Heart right ventricle (tissue), 16 donors: ENCODE measurements at regions not wholly inside any gene's neighbourhood (a gene's known extent, or its start where the extent isn't known, plus 50 kb on each side); places are given as distances from the start of the nearest gene placed in this dataset.

ENCODE experiments used
- ATAC-seq, 8 donors: fragments of 200-7000 bp; cut with Tn5 transposase; one replicate each; pipeline ENCODE4 v1.9.1; 2020; ENCODE audit warnings: mild to moderate bottlenecking in 8 of 8, moderate library complexity in 8 of 8, moderate number of reproducible peaks in 1 of 8
- DNase-seq, 2 donors: peaks; one replicate each; pipeline ENCODE4 v3.0.0-alpha.2; 2020
- H3K27ac ChIP-seq, 10 donors: fragments of 200-600 bp; sonication (generic) in 2 of 10; one replicate each; pipeline versions ENCODE4 v1.5.0 to v1.8.0; 2020 to 2022; ENCODE audit warnings: mild to moderate bottlenecking in 3 of 10
- H3K27me3 ChIP-seq, 7 donors: fragments of 200-600 bp; one replicate each; pipeline ENCODE4 v1.8.0; 2021 to 2022; ENCODE audit warnings: mild to moderate bottlenecking in 2 of 7
- H3K36me3 ChIP-seq, 9 donors: fragments of 200-600 bp; sonication (generic) in 1 of 9; one replicate each; pipeline versions ENCODE4 v1.5.0 to v1.8.0; 2020 to 2022; ENCODE audit warnings: mild to moderate bottlenecking in 2 of 9
- H3K4me1 ChIP-seq, 9 donors: fragments of 200-600 bp; sonication (generic) in 1 of 9; one replicate each; pipeline versions ENCODE4 v1.5.0 to v1.8.0; 2020 to 2022; ENCODE audit warnings: mild to moderate bottlenecking in 4 of 9
- H3K4me3 ChIP-seq, 10 donors: fragments of 200-600 bp; sonication (generic) in 2 of 10; one replicate each; pipeline versions ENCODE4 v1.5.0 to v1.8.0; 2020 to 2022; ENCODE audit warnings: mild to moderate bottlenecking in 7 of 10, moderate library complexity in 2 of 10
- H3K9me3 ChIP-seq, 11 donors: fragments of 200-600 bp in 10 of 11; sonication (generic) in 2 of 11; one replicate each; pipeline versions ENCODE4 v1.5.0 to v1.8.0; 2013 to 2022; ENCODE audit warnings: mild to moderate bottlenecking in 2 of 11, control low read depth in 1 of 11, moderate library complexity in 1 of 11
- WGBS, 2 donors: extraction: QIAGEN DNeasy Blood & Tissue Kit; methylation state at CpG; one replicate each; pipeline ENCODE4 v1.1.7; 2013; ENCODE audit warnings: inconsistent platforms in 1 of 2; 5-methylcytosine and 5-hydroxymethylcytosine counted together
- intact Hi-C, 10 donors: fragments of 100-400 bp; cut with DNase I; formaldehyde crosslinking; loops; one replicate each; pipeline versions ENCODE4 v1.11.1 to v1.14.2; 2022
- TF ChIP-seq, protein P1 (sequence below), 9 donors: fragments of 200-600 bp; sonication (generic) in 2 of 9; IDR thresholded peaks; one replicate each; pipeline versions ENCODE4 v1.5.0 to v1.8.0; 2021 to 2022; ENCODE audit warnings: antibody characterized with exemption in 9 of 9, mild to moderate bottlenecking in 5 of 9, moderate library complexity in 1 of 9
- donor health status: Arrhythmogenic right ventricular cardiomyopathy.
- donor health status: ischemic (EF 13 %, LVEDD 7.1; RV severe dilation, severe dysfunction).
- donor health status: healthy with polysubstance abuse.
- donor health status: DM: no; HTN: yes; CAD: no.
- donor health status: DM: no; HTN: no; CAD: no.
- donor health status: ischemic (EF 25% LVEDD 6.9; RV normal size, moderate dysfunction).
- donor health status: ischemic (EF 25% LVEDD 5.7; RV mildly dilated, moderate dysfunction).
- donor health status: healthy.
- donor health status: DM: yes; HTN: yes; CAD: no.
- donor health status: Ischemic cardiomyopathy.
- donor health status: ischemic (EF 35%, LVEDD 5.7; RV mildly dilated, moderate dysfunction).
- donor health status: nonischemic (EF 11% LVEDD 7.7; RV severe dilation, severe dysfunction).
- donor health status: DM: yes; HTN: yes; CAD: no.
- donor health status: PGD.
- donor health status: ischemic (EF 29% LVEDD 5.4; RV normal size, mild dysfunction).
- donor health status: nonischemic (EF 23%, LVEDD 6.1; RV moderate dilation, normal function).

DNA sequence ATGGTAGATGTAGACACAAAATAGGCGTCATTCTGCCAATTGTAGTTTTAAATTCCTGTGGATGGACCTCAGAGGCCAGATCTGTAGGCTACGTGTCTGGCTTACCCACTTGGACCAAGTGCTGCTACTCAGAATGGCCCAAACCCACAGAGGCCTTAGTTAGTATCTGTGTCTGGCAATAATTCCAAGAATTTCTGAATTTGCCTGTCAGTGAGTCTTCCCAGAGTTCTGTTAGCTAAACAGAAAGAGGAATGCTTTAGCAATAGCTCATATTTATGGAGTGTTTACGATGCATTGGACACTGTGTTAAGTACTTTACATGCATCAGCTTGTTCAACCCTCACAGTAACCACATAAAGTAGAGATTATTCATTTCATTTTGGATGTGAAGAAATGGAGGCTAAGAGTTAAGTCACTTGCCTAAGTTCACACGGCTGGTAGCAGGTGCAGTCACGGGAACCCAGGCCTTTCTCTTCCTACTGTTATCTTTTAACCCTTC, 231.8 kb downstream of the PTEN start:
- no peak overlapping the region for H3K4me3 ChIP-seq
- intact Hi-C loops, result loop anchor here in 1 of 10 donors (5.0 kb wide), 1 partner anchor 88 kb away; no protein-coding TSS in a partner anchor
- TF ChIP-seq, protein P1, sequence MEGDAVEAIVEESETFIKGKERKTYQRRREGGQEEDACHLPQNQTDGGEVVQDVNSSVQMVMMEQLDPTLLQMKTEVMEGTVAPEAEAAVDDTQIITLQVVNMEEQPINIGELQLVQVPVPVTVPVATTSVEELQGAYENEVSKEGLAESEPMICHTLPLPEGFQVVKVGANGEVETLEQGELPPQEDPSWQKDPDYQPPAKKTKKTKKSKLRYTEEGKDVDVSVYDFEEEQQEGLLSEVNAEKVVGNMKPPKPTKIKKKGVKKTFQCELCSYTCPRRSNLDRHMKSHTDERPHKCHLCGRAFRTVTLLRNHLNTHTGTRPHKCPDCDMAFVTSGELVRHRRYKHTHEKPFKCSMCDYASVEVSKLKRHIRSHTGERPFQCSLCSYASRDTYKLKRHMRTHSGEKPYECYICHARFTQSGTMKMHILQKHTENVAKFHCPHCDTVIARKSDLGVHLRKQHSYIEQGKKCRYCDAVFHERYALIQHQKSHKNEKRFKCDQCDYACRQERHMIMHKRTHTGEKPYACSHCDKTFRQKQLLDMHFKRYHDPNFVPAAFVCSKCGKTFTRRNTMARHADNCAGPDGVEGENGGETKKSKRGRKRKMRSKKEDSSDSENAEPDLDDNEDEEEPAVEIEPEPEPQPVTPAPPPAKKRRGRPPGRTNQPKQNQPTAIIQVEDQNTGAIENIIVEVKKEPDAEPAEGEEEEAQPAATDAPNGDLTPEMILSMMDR (IDR thresholded peaks at IDR 0.05), result no peak
- no peaks in the 10 kb centered on the region for H3K27me3 ChIP-seq
- H3K27ac ChIP-seq, result no peak overlapping the region
- DNase-seq (no peak), ATAC-seq (no peak)
- H3K9me3 ChIP-seq, result no peaks in the 10 kb centered on the region
- H3K36me3 ChIP-seq, result no peaks in the 10 kb centered on the region
- 62 to 71% methylated on average over 5 of the region's 5 CpGs for WGBS, 2 donors
- peaks cover 0 to 38% (median 10%) of the 10 kb centered on the region in 9 donors for H3K4me1 ChIP-seq

- TF ChIP-seq, protein P1 (IDR thresholded peaks at IDR 0.05), result no peak
These were observed 232.5 kb downstream of the PTEN start for GRCh38 chr10:88095778-88096431.

GRCh38 chr10:88097092-88097516, 233.7 kb downstream of the PTEN start:
- Histone ChIP-seq H3K9me3 (no peaks in the 10 kb centered on the region), H3K36me3 (no peaks in the 10 kb centered on the region), H3K27me3 (no peaks in the 10 kb centered on the region), H3K4me3 (no peak overlapping the region), H3K4me1 (peaks cover 0 to 29% (median 10%) of the 10 kb centered on the region in 9 donors), H3K27ac (peak overlapping the region in 2 of 10 donors; percentile 10 to 67)
- TF ChIP-seq, protein P1 (IDR thresholded peaks at IDR 0.05), result no peak
- no peak for ATAC-seq
- WGBS, 2 donors, result 80 to 88% methylated on average over 2 of the region's 2 CpGs
- DNase-seq, result no peak
- intact Hi-C loops, result loop anchor here in 1 of 10 donors (5.0 kb wide), 1 partner anchor 90 kb away; no protein-coding TSS in a partner anchor

More at GRCh38 chr10:88095778-88096431, 232.5 kb downstream of the PTEN start:
- intact Hi-C loops, result loop anchor here in 1 of 10 donors (5.0 kb wide), 1 partner anchor 89 kb away; no protein-coding TSS in a partner anchor
- DNase-seq (no peak), ATAC-seq (no peak)
- Histone ChIP-seq H3K4me3 (no peak overlapping the region), H3K4me1 (peaks cover 0 to 36% (median 10%) of the 10 kb centered on the region in 9 donors), H3K27ac (no peak overlapping the region), H3K36me3 (no peaks in the 10 kb centered on the region), H3K27me3 (no peaks in the 10 kb centered on the region), H3K9me3 (no peaks in the 10 kb centered on the region)
- 66 to 68% methylated on average over 9 of the region's 9 CpGs for WGBS, 2 donors

- TF ChIP-seq, protein P1 (IDR thresholded peaks at IDR 0.05), result no peak
- intact Hi-C loops, result loop anchor here in 1 of 10 donors (5.0 kb wide), 1 partner anchor 90 kb away; no protein-coding TSS in a partner anchor
- no peak overlapping the region for H3K4me3 ChIP-seq
- peaks cover 0 to 25% (median 10%) of the 10 kb centered on the region in 9 donors for H3K4me1 ChIP-seq
- no peaks in the 10 kb centered on the region for H3K27me3 ChIP-seq
- DNase-seq (no peak), ATAC-seq (no peak)
- no peaks in the 10 kb centered on the region for H3K36me3 ChIP-seq
- no peaks in the 10 kb centered on the region for H3K9me3 ChIP-seq
- peak overlapping the region in 2 of 10 donors; percentile 10 to 67 for H3K27ac ChIP-seq
These were observed 234.1 kb downstream of the PTEN start for GRCh38 chr10:88097536-88097935.
